H9 (cell line): ENCODE measurements at regions not wholly inside any gene's neighbourhood (a gene's known extent, or its start where the extent isn't known, plus 50 kb on each side); places are given as distances from the start of the nearest gene placed in this dataset.

ENCODE experiments used
- DNase-seq: peaks from one replicate; pipeline ENCODE4 v3.0.0-alpha.2; 2017
- H2AFZ ChIP-seq: one replicate; pipeline ENCODE4 v1.6.1; 2013; ENCODE audit warnings: mild to moderate bottlenecking, low read length, control low read depth, moderate library complexity
- H2AK5ac ChIP-seq: 2 replicates; pipeline ENCODE4 v1.6.1; 2013; ENCODE audit warnings: low read length, control low read depth, mixed read lengths; ENCODE audit not compliant: insufficient read length
- H2BK120ac ChIP-seq: one replicate; pipeline ENCODE4 v1.6.1; 2013; ENCODE audit warnings: low read depth, mild to moderate bottlenecking, low read length, control low read depth, inconsistent platforms; ENCODE audit not compliant: poor library complexity, severe bottlenecking
- H2BK12ac ChIP-seq: 2 replicates; pipeline ENCODE4 v1.6.1; 2013; ENCODE audit warnings: low read length, control low read depth, mixed read lengths, low read depth; ENCODE audit not compliant: insufficient read length
- H2BK15ac ChIP-seq: 2 replicates; pipeline ENCODE4 v1.6.1; 2013; ENCODE audit warnings: low read depth, low read length, control low read depth
- H2BK20ac ChIP-seq: one replicate; pipeline ENCODE4 v1.6.1; 2013; ENCODE audit warnings: low read depth, mild to moderate bottlenecking, low read length, control low read depth, inconsistent platforms; ENCODE audit not compliant: poor library complexity, severe bottlenecking
- H2BK5ac ChIP-seq: 2 replicates; pipeline ENCODE4 v1.6.1; 2013; ENCODE audit warnings: low read length, control low read depth, mixed read lengths; ENCODE audit not compliant: insufficient read length
- H3K14ac ChIP-seq: 2 replicates; pipeline ENCODE4 v1.6.1; 2013; ENCODE audit warnings: low read length, control low read depth; ENCODE audit not compliant: insufficient read depth
- H3K18ac ChIP-seq: 2 replicates; pipeline ENCODE4 v1.6.1; 2013; ENCODE audit warnings: low read depth, mild to moderate bottlenecking, mixed read lengths, low read length, control low read depth; ENCODE audit not compliant: insufficient read length
- H3K23ac ChIP-seq: 2 replicates; pipeline ENCODE4 v1.6.1; 2013; ENCODE audit warnings: low read length, control low read depth, mixed read lengths, low read depth; ENCODE audit not compliant: insufficient read length
- H3K23me2 ChIP-seq: 2 replicates; pipeline ENCODE4 v1.6.1; 2013; ENCODE audit warnings: low read depth, mild to moderate bottlenecking, mixed read lengths, low read length, control low read depth; ENCODE audit not compliant: insufficient read length, poor library complexity, severe bottlenecking
- H3K27ac ChIP-seq: 2 replicates; pipeline ENCODE4 v1.5.1; 2013; ENCODE audit warnings: low read length, control low read depth, mixed read lengths, low read depth; ENCODE audit not compliant: insufficient read length
- H3K27me3 ChIP-seq: 2 replicates; pipeline ENCODE4 v1.6.1; 2013; ENCODE audit warnings: low read length, control low read depth, inconsistent platforms; ENCODE audit not compliant: insufficient read depth
- H3K4ac ChIP-seq: 2 replicates; pipeline ENCODE4 v1.6.1; 2013; ENCODE audit warnings: low read depth, mild to moderate bottlenecking, control low read depth, inconsistent platforms, low read length, moderate library complexity
- H3K4me1 ChIP-seq: 2 replicates; pipeline ENCODE4 v1.6.1; 2013; ENCODE audit warnings: low read length, control low read depth, inconsistent platforms; ENCODE audit not compliant: insufficient read depth
- H3K4me2 ChIP-seq: 2 replicates; pipeline ENCODE4 v1.6.1; 2013; ENCODE audit warnings: low read length, control low read depth, mixed read lengths; ENCODE audit not compliant: insufficient read length, insufficient read depth
- H3K56ac ChIP-seq: 2 replicates; pipeline ENCODE4 v1.6.1; 2013; ENCODE audit warnings: low read depth, mild to moderate bottlenecking, mixed read lengths, low read length, control low read depth; ENCODE audit not compliant: insufficient read length
- H3K79me1 ChIP-seq: 2 replicates; pipeline ENCODE4 v1.6.1; 2013; ENCODE audit warnings: low read depth, mild to moderate bottlenecking, moderate library complexity, low read length, control low read depth, inconsistent platforms; ENCODE audit not compliant: insufficient read depth, poor library complexity, severe bottlenecking
- H3K79me2 ChIP-seq: 2 replicates; pipeline ENCODE4 v1.6.1; 2013; ENCODE audit warnings: low read length, control low read depth, inconsistent platforms; ENCODE audit not compliant: insufficient read depth
- H3K9ac ChIP-seq: 2 replicates; pipeline ENCODE4 v1.6.1; 2013; ENCODE audit warnings: low read length, control low read depth, mixed read lengths; ENCODE audit not compliant: insufficient read length; ENCODE audit errors: extremely low read depth
- H3K9me3 ChIP-seq: one replicate; pipeline ENCODE4 v1.6.1; 2013; ENCODE audit warnings: low read depth, low read length, inconsistent platforms; ENCODE audit not compliant: control insufficient read depth
- H3T11ph ChIP-seq: one replicate; pipeline ENCODE4 v1.6.1; 2013; ENCODE audit warnings: mild to moderate bottlenecking, low read length, control low read depth, inconsistent platforms
- H4K20me1 ChIP-seq: one replicate; pipeline ENCODE4 v1.6.1; 2013; ENCODE audit not compliant: control insufficient read depth, insufficient read length, insufficient read depth
- H4K5ac ChIP-seq: 2 replicates; pipeline ENCODE4 v1.6.1; 2013; ENCODE audit warnings: low read depth, mild to moderate bottlenecking, mixed read lengths, low read length, control low read depth; ENCODE audit not compliant: insufficient read length
- H4K8ac ChIP-seq: replicated peaks from 2 replicates; pipeline ENCODE4 v1.6.1; 2013; ENCODE audit warnings: low read length, control low read depth, mixed read lengths, low read depth; ENCODE audit not compliant: insufficient read length
- H4K91ac ChIP-seq: 2 replicates; pipeline ENCODE4 v1.6.1; 2013; ENCODE audit warnings: low read depth, mild to moderate bottlenecking, moderate library complexity, mixed read lengths, low read length, control low read depth; ENCODE audit not compliant: insufficient read length
- H3K27ac Mint-ChIP-seq, 3 experiments: 2 replicates in 2 of 3; 3 replicates in 1 of 3; pipeline ENCODE4 v1.8.0; 2020 to 2021; ENCODE audit warnings: mixed read lengths in 3 of 3, mild to moderate bottlenecking in 1 of 3, moderate library complexity in 1 of 3
- H3K27me3 Mint-ChIP-seq: 2 replicates; pipeline ENCODE4 v1.8.0; 2021; ENCODE audit warnings: low read depth, mild to moderate bottlenecking, moderate library complexity, mixed read lengths
- H3K36me3 Mint-ChIP-seq, 3 experiments: 2 replicates in 2 of 3; 3 replicates in 1 of 3; pipeline ENCODE4 v1.8.0; 2020 to 2021; ENCODE audit warnings: low read depth in 3 of 3, mixed read lengths in 3 of 3; ENCODE audit not compliant: insufficient read depth in 1 of 3
- H3K4me1 Mint-ChIP-seq, 2 experiments: 2 replicates each; pipeline ENCODE4 v1.8.0; 2020; ENCODE audit warnings: mixed read lengths in 2 of 2
- H3K4me3 Mint-ChIP-seq, 2 experiments: 2 replicates in 1 of 2; 3 replicates in 1 of 2; pipeline ENCODE4 v1.8.0; 2020 to 2021; ENCODE audit warnings: mild to moderate bottlenecking in 2 of 2, mixed read lengths in 2 of 2, moderate library complexity in 1 of 2
- H3K9me3 Mint-ChIP-seq, 2 experiments: 2 replicates in 1 of 2; 3 replicates in 1 of 2; pipeline ENCODE4 v1.8.0; 2020; ENCODE audit warnings: mild to moderate bottlenecking in 2 of 2, mixed read lengths in 2 of 2, moderate library complexity in 1 of 2
- CTCF ChIP-seq: fragments of 200-600 bp; sonication (generic); conservative IDR thresholded peaks from 3 replicates; pipeline ENCODE4 v1.8.0; 2021; ENCODE audit warnings: antibody characterized with exemption, mild to moderate bottlenecking
- WGBS: extraction: QIAGEN DNeasy Blood & Tissue Kit; methylation state at CpG from one replicate; pipeline ENCODE4 v1.1.7; 2013; ENCODE audit warnings: missing lambda C conversion rate, low lambda C conversion rate, mixed read lengths; ENCODE audit not compliant: insufficient read length; ENCODE audit errors: extremely low coverage; 5-methylcytosine and 5-hydroxymethylcytosine counted together

GRCh38 chrX:131938749-131939148, 84.4 kb upstream of the STK26 start:
- no peak for DNase-seq
- no peaks in the 10 kb centered on the region for H3K23me2 ChIP-seq
- Mint-ChIP-seq H3K9me3 (no peaks in the 10 kb centered on the region), H3K27ac (no peak overlapping the region), H3K27me3 (peaks cover 2% of the 10 kb centered on the region; the same call in 1 of the 2 replicates), H3K4me3 (no peak overlapping the region), H3K36me3 (no peaks in the 10 kb centered on the region), H3K4me1 (no peaks in the 10 kb centered on the region)
- H2AK5ac ChIP-seq: no peak overlapping the region
- WGBS: no CpG with 5 or more reads among the region's 8 CpGs
- no peak overlapping the region for H2BK5ac ChIP-seq
- no peak overlapping the region for H3K18ac ChIP-seq
- H4K5ac ChIP-seq: no peak overlapping the region
- no peak overlapping the region for H3K56ac ChIP-seq
- H2BK12ac ChIP-seq: no peak overlapping the region
- H3K79me1 ChIP-seq: no peaks in the 10 kb centered on the region
- no peak overlapping the region for H3K4me2 ChIP-seq
- H3K9ac ChIP-seq: no peak overlapping the region
- H3K79me2 ChIP-seq: no peaks in the 10 kb centered on the region
- H3K27ac ChIP-seq: no peak overlapping the region
- no peak overlapping the region for H2BK15ac ChIP-seq
- H3K14ac ChIP-seq: no peak overlapping the region
- H2BK20ac ChIP-seq: no peak overlapping the region
- no peaks in the 10 kb centered on the region for H4K20me1 ChIP-seq
- no peak for TF ChIP-seq CTCF
- H3T11ph ChIP-seq: no peak overlapping the region
- no peaks in the 10 kb centered on the region for H3K27me3 ChIP-seq
- no peak overlapping the region for H4K8ac ChIP-seq
- H3K4me1 ChIP-seq: no peaks in the 10 kb centered on the region
- H3K23ac ChIP-seq: no peak overlapping the region
- no peak overlapping the region for H2BK120ac ChIP-seq
- no peak overlapping the region for H3K4ac ChIP-seq
- no peak overlapping the region for H4K91ac ChIP-seq
- no peaks in the 10 kb centered on the region for H3K9me3 ChIP-seq
- H2AFZ ChIP-seq: no peak overlapping the region
